ENCODE measurements at regions not wholly inside any gene's neighbourhood (a gene's known extent, or its start where the extent isn't known, plus 50 kb on each side); places are given as distances from the start of the nearest gene placed in this dataset.

DNA sequence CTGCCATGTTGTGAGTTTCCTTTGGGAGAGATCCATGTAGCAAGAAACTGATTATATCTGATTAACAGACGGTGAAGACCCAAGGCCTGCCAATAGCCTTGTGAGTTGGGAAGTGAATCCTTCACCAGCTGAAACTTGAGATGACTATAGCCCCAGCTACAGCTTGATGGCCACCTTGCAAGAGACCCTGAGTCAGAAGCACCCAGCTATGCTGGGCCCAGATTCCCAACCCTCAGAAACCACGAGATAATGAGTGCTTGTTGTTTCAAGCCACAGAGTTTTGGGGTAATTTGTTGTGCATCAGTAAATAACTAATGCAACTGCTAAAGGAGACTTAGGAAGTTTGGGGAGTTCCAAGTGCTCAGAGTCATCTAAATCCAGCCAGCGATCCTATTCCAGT, 80.3 kb downstream of the AVPR1A start:
- TF ChIP-seq CTCF (IDR thresholded peaks at IDR 0.05) = no peak
- no peak for TF ChIP-seq POLR2A (IDR thresholded peaks at IDR 0.05)
- TF ChIP-seq EP300 (IDR thresholded peaks at IDR 0.05) = no peak
- TF ChIP-seq POLR2AphosphoS5 (IDR thresholded peaks at IDR 0.05) = no peak

Measured in upper lobe of left lung (tissue), 4 donors.